ENCODE measurements at regions not wholly inside any gene's neighbourhood (a gene's known extent, or its start where the extent isn't known, plus 50 kb on each side); places are given as distances from the start of the nearest gene placed in this dataset.
A peak's percentile ranks its signal among the peaks of the same experiment; 100 is the strongest.

DNA sequence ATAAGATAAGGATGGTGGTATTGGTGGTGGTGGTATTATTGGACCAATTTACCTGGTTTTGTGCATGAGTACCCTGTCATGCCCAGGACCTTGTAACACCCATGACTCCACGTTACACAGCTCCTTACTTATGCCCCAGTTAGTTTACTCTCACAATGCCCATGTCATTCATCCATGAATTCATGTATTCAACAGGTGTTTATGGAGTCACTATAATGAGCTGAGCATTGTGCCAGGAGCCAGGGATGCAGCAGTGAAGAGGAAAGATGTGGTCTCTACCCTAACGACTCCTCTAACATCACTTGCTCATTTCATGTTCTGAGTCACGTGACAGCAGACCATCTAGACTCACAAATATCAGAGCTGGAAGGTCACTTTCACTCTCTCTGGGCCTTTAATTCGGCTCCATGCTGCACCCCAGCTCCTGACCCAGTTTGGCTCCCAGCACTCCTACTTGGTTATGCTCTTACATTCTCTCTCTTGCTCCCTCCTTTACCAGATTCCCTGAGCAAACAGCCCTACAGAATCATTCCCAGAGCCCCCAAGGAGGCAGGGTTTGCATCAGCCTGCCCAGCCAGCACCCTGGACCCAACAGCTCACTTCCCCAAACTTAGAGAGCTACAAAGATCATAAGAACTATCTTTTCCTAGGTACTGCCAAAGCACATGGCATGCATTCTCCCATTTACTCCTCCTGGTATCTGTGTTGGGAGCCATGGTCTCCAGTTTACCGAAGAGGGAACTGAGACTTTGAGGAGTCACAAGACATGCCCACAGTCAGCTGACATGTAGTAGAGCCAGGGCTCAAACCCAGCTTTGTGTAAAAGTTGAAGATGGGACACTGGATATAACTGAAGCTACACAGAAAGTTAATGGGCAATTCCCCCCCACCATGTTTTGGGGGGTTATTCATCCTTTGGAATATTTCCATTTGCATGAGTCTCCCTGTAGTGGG is 449.9 kb downstream of the LRATD1 start:
- DNase-seq = no peak

DNA sequence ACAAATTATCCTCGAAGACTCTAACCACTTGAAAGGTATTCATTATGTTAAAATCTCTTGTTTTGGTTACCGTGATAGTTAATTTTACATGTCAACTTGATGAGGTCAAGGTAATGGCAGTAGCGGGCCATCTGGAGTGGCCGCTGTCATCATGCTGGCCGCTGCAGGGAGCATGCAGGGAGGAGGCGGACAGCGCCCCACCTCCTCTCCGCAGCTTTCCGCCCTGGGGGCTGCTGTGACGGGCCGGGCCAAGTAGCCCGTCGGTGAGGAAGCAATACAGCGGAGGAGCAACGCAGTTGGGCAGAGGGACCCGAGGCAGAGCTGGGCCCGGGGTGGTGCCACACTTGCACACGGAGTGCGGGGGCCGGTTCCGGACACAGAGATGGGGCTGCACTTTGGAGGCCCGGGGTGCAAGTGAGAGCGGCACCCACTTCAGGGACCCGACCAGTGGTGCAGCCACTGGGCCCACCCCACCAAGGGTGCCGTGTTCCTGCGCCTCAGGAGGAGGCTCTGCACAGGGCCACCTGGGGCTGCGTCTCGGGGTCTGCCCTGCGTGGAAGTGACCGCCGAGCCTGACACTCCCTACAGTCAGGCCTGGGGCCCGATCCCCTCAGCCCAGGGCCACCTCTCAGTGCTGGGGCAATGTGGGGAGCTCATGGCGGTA is 452.4 kb downstream of the LRATD1 start:
- no peak for DNase-seq

DNA sequence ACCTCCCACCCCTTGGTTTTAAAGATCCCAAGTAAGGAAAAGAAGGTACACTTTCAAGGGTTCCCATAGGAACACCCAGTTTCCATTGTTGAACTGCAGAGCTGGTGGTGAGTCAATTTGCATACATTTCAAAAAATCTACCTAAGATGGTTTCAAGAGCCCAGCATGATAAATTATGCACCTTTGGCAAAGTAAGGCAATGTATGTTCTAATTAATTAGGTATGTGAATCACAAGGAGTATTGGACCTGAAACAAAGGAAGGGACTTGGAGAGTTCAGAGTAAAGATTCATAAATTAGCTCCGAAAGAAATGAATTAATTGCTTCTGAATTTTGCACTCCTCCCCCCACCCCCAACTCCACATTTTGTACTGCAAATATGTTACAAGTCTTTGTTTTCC is 459.7 kb downstream of the LRATD1 start:
- DNase-seq = peak in 1 of 3 donors; percentile 15

DNA sequence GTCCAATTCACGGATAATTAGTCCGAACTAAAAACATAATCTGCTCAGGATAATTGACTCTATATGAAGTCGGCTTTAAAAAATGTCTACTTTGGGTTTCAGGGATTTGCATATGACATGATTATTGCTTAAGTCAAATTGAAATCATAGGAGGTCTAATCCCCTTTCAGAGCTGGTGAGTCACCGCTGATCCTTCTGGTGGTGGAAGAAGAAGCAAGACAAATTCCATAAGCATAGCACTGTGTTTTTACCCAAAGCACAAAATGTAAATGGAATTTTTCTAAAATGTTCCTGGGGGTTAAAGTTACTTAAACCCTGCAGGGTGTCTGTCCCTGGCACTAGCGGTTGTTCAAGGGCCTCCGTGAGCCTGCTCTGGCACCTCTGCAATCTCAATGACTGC is 460.2 kb downstream of the LRATD1 start:
- DNase-seq = peak in 1 of 3 donors; percentile 62

DNA sequence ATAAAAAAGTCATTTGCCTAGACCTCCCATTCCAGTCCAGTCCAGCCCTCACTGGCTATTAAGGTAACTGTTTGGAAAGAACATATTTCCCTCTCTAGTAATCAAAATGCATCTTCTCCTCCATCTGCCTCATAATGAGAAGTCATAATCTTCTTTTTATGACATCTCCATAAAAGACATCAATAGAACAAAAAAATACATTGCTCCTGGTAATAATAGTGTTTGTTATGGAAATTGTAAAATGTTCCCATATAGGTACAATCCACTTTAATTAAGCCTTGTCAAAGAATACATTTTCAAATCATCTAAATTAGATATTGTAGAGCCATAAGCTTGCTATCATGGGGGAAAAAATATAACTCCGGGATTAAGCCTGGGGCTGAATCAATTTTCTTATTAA is 461.6 kb downstream of the LRATD1 start:
- DNase-seq = no peak

- DNase-seq = no peak
Observed at GRCh38 chr2:15096873-15097272, 464.3 kb downstream of the NBAS start.

GRCh38 chr2:15107137-15107536 is 454.0 kb downstream of the NBAS start:
- no peak for DNase-seq

- no peak for DNase-seq
Observed at GRCh38 chr2:15111718-15112117, 449.4 kb downstream of the NBAS start.

DNA sequence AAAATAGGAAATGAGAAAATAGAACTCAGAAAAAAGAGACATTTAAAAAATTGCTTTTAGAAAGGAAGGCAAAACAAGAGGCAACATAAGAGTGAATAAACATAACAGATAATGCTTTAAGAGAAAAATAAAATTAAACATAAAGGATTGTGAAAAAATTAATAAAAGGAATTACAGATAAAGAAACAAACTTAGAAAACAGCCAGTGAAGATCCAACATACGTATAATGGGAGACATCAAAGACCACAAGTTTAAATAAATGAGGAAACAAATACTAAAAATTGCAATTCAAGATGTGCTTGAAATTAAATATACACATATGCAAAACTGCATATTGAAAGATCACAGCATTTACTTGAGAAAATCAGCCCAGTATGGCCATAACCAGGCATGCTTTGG is 448.9 kb downstream of the NBAS start:
- no peak for DNase-seq

GRCh38 chr2:15115776-15116175 is 445.4 kb downstream of the NBAS start:
- DNase-seq = no peak

DNA sequence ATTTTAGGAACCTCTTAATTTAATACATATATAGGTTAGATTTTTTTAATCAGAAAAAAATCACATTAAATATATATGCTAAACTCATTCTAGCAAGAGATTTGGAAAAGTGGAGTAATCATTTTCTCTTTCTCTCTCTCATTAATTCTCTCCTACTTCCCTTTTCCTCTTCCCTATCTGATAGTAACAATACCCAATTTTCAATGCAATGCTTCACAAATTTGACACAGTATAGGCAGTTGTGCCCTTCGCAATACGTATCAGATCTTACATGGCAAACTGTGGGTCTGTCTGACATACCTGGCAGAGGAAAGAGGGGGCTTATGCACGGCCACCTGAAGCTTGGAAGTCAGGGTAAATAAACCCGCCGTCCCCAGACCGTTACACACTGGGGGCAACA is 444.3 kb downstream of the NBAS start:
- DNase-seq = no peak

Data from muscle of back (tissue), 3 donors.